CD14-positive monocyte (primary cell): ENCODE measurements at regions not wholly inside any gene's neighbourhood (a gene's known extent, or its start where the extent isn't known, plus 50 kb on each side); places are given as distances from the start of the nearest gene placed in this dataset.

Source experiments
- DNase-seq, 3 donors: peaks; one replicate each; pipeline ENCODE4 v3.0.0-alpha.2; 2011 to 2022
- H2AFZ ChIP-seq: 2 replicates; pipeline ENCODE4 v1.6.0; 2012; ENCODE audit warnings: mild to moderate bottlenecking, low read depth, low read length, inconsistent platforms; ENCODE audit not compliant: insufficient read depth, poor library complexity, severe bottlenecking
- H3K27ac ChIP-seq, 2 donors: 1 replicate in 1 of 2; 2 replicates in 1 of 2; pipeline ENCODE4 v1.5.1; 2012 to 2013; ENCODE audit warnings: low read length in 2 of 2, control low read depth in 1 of 2, inconsistent platforms in 1 of 2, low read depth in 1 of 2, mild to moderate bottlenecking in 1 of 2
- H3K27me3 ChIP-seq, 2 donors: one replicate each; pipeline versions ENCODE4 v1.6.0 to v1.6.1; 2011 to 2013; ENCODE audit warnings: low read length in 2 of 2; ENCODE audit not compliant: control insufficient read depth in 2 of 2, insufficient read depth in 2 of 2
- H3K36me3 ChIP-seq, 2 donors: replicated peaks in 1 of 2; 1 replicate in 1 of 2; 2 replicates in 1 of 2; pipeline versions ENCODE4 v1.5.1 to v1.6.1; 2012 to 2013; ENCODE audit warnings: low read length in 2 of 2, control low read depth in 1 of 2, inconsistent platforms in 1 of 2, mild to moderate bottlenecking in 1 of 2; ENCODE audit not compliant: insufficient read depth in 2 of 2, control insufficient read depth in 1 of 2
- H3K4me1 ChIP-seq, 2 donors: 1 replicate in 1 of 2; 2 replicates in 1 of 2; pipeline versions ENCODE4 v1.5.1 to v1.6.1; 2012 to 2013; ENCODE audit warnings: low read length in 2 of 2, control low read depth in 1 of 2, inconsistent platforms in 1 of 2, mild to moderate bottlenecking in 1 of 2, moderate library complexity in 1 of 2; ENCODE audit not compliant: insufficient read depth in 2 of 2, control insufficient read depth in 1 of 2
- H3K4me2 ChIP-seq: replicated peaks from 2 replicates; pipeline ENCODE3; 2012; ENCODE audit warnings: low read length, moderate library complexity, mild to moderate bottlenecking; ENCODE audit not compliant: poor library complexity, severe bottlenecking; ENCODE audit errors: extremely low read depth
- H3K4me3 ChIP-seq, 3 experiments: fragments of 200-600 bp in 1 of 3; sonication (generic) in 1 of 3; replicated peaks in 1 of 3; 1 replicate in 2 of 3; 2 replicates in 1 of 3; pipeline ENCODE4 v1.5.1; 2011 to 2013; ENCODE audit warnings: low read length in 3 of 3, mild to moderate bottlenecking in 3 of 3, control low read depth in 2 of 3, low read depth in 2 of 3, inconsistent platforms in 1 of 3, moderate library complexity in 1 of 3
- H3K79me2 ChIP-seq: 2 replicates; pipeline ENCODE4 v1.6.0; 2012; ENCODE audit warnings: mild to moderate bottlenecking, control low read depth, inconsistent platforms, low read length, moderate library complexity; ENCODE audit not compliant: insufficient read depth
- H3K9ac ChIP-seq: 2 replicates; pipeline ENCODE4 v1.6.0; 2017; ENCODE audit warnings: low read length, mild to moderate bottlenecking; ENCODE audit not compliant: insufficient read depth, poor library complexity, severe bottlenecking
- H3K9me3 ChIP-seq, 2 donors: replicated peaks in 1 of 2; 1 replicate in 1 of 2; 2 replicates in 1 of 2; pipeline versions ENCODE4 v1.5.1 to v1.6.1; 2012 to 2013; ENCODE audit warnings: low read length in 2 of 2, control low read depth in 1 of 2; ENCODE audit not compliant: control insufficient read depth in 1 of 2, insufficient read depth in 1 of 2
- H4K20me1 ChIP-seq: 2 replicates; pipeline ENCODE4 v1.6.0; 2012; ENCODE audit warnings: mild to moderate bottlenecking, low read length, control low read depth, moderate library complexity; ENCODE audit not compliant: insufficient read depth
- H3K27ac Mint-ChIP-seq, 7 donors: one replicate each; pipeline ENCODE4 v1.8.0; 2020; ENCODE audit warnings: mild to moderate bottlenecking in 7 of 7, mixed read lengths in 7 of 7, moderate library complexity in 6 of 7, inconsistent platforms in 2 of 7
- H3K27me3 Mint-ChIP-seq, 3 donors: one replicate each; pipeline ENCODE4 v1.8.0; 2021 to 2022; ENCODE audit warnings: low read depth in 3 of 3, mild to moderate bottlenecking in 3 of 3, mixed read lengths in 3 of 3, moderate library complexity in 3 of 3, inconsistent platforms in 1 of 3
- H3K36me3 Mint-ChIP-seq, 2 donors: one replicate each; pipeline ENCODE4 v1.8.0; 2020; ENCODE audit warnings: mixed read lengths in 2 of 2, inconsistent platforms in 1 of 2, mild to moderate bottlenecking in 1 of 2
- H3K4me1 Mint-ChIP-seq: one replicate; pipeline ENCODE4 v1.8.0; 2020; ENCODE audit warnings: mild to moderate bottlenecking, mixed read lengths
- H3K4me3 Mint-ChIP-seq, 2 donors: one replicate each; pipeline ENCODE4 v1.8.0; 2020; ENCODE audit warnings: mild to moderate bottlenecking in 2 of 2, mixed read lengths in 2 of 2, moderate library complexity in 1 of 2
- H3K9me3 Mint-ChIP-seq, 7 donors: one replicate each; pipeline ENCODE4 v1.8.0; 2020 to 2022; ENCODE audit warnings: mixed read lengths in 7 of 7, mild to moderate bottlenecking in 6 of 7, moderate library complexity in 6 of 7, inconsistent platforms in 2 of 7
- CTCF ChIP-seq: fragments of 200-600 bp; IDR thresholded peaks from one replicate; pipeline ENCODE4 v1.8.0; 2022; ENCODE audit warnings: antibody characterized with exemption, mild to moderate bottlenecking
- WGBS: methylation state at CpG from one replicate; pipeline ENCODE4 v1.1.5; 2013; ENCODE audit warnings: missing lambda C conversion rate; ENCODE audit not compliant: insufficient coverage; 5-methylcytosine and 5-hydroxymethylcytosine counted together
- intact Hi-C, 2 donors: fragments of 100-400 bp; cut with micrococcal nuclease; formaldehyde crosslinking; loops; one replicate each; pipeline versions ENCODE4 v1.15.0 to v1.15.1; 2023

- Mint-ChIP-seq H3K36me3 (no peaks in the 10 kb centered on the region), H3K27ac (no peak overlapping the region), H3K4me1 (no peaks in the 10 kb centered on the region), H3K9me3 (peaks cover 6 to 34% (median 18%) of the 10 kb centered on the region in 7 donors), H3K27me3 (peaks cover 2 to 4% (median 4%) of the 10 kb centered on the region in 3 donors), H3K4me3 (no peak overlapping the region)
- TF ChIP-seq CTCF: no peak
- Histone ChIP-seq H3K9me3 (peaks cover 7 to 20% of the 10 kb centered on the region in 2 donors), H3K27me3 (peaks cover 0 to 2% of the 10 kb centered on the region in 2 donors), H3K79me2 (no peaks in the 10 kb centered on the region), H4K20me1 (no peaks in the 10 kb centered on the region), H3K27ac (no peak overlapping the region), H3K4me1 (no peaks in the 10 kb centered on the region), H3K4me3 (no peak overlapping the region), H3K36me3 (no peaks in the 10 kb centered on the region), H3K9ac (no peak overlapping the region), H3K4me2 (no peak overlapping the region), H2AFZ (no peak overlapping the region)
- WGBS: 71% methylated on average over 5 of the region's 6 CpGs
- intact Hi-C loops: no loop called here
- no peak for DNase-seq
Observed at GRCh38 chr5:180433032-180433422, 61.2 kb upstream of the CNOT6 start.

GRCh38 chr5:180435594-180435993 lies 58.6 kb upstream of the CNOT6 start:
- 97% methylated on average over 6 of the region's 7 CpGs for WGBS
- Mint-ChIP-seq H3K9me3 (peaks cover 6 to 28% (median 14%) of the 10 kb centered on the region in 7 donors), H3K27me3 (peaks cover 4 to 7% (median 6%) of the 10 kb centered on the region in 3 donors), H3K4me3 (no peak overlapping the region), H3K4me1 (peaks cover 6% of the 10 kb centered on the region), H3K27ac (no peak overlapping the region), H3K36me3 (no peaks in the 10 kb centered on the region)
- H3K27me3 ChIP-seq: no peaks in the 10 kb centered on the region
- H3K4me1 ChIP-seq: peaks cover 4 to 6% of the 10 kb centered on the region in 2 donors
- no peaks in the 10 kb centered on the region for H3K79me2 ChIP-seq
- peaks cover 7 to 20% of the 10 kb centered on the region in 2 donors for H3K9me3 ChIP-seq
- intact Hi-C loops: no loop called here
- TF ChIP-seq CTCF: no peak
- no peaks in the 10 kb centered on the region for H4K20me1 ChIP-seq
- H3K4me2 ChIP-seq: no peak overlapping the region
- no peak for DNase-seq
- H3K4me3 ChIP-seq: no peak overlapping the region
- H3K36me3 ChIP-seq: no peaks in the 10 kb centered on the region
- no peak overlapping the region for H3K27ac ChIP-seq
- no peak overlapping the region for H3K9ac ChIP-seq
- H2AFZ ChIP-seq: no peak overlapping the region
